ENCODE measurements at regions not wholly inside any gene's neighbourhood (a gene's known extent, or its start where the extent isn't known, plus 50 kb on each side); places are given as distances from the start of the nearest gene placed in this dataset.

DNA sequence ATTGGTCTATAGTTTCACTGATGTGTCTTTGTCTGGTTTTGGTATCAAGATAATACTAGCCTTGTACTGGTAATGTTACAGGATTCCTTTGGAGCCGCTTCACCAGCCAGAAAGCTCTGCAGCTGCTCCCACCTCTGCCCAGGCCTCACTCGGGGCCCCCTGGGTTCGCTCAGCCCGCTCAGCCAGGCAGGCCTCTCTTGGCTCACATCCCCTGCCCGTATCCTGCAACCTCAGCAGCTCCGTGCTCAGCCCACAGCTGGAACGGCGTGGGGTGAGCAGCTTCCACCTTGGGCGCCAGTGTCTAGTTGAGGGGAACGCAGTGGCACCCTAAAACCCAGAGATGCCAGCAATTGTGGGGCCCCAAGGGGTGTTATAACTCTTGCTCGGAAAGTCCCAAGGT, 429.7 kb upstream of the ROBO2 start:
- no peak for DNase-seq (ENCODE audit: insufficient read length, low spot score)
- TF ChIP-seq TAF1 (IDR thresholded peaks at IDR 0.05; ENCODE audit: low read depth, low read length) (no peak), PAX5 (IDR thresholded peaks at IDR 0.05; ENCODE audit: insufficient read depth, low read length, severe bottlenecking) (no peak), POU2F2 (IDR thresholded peaks at IDR 0.05; ENCODE audit: low read depth, low read length) (no peak), POLR2AphosphoS5 (IDR thresholded peaks at IDR 0.05; ENCODE audit: low read depth, low read length) (no peak), SPI1 (IDR thresholded peaks at IDR 0.05; ENCODE audit: low read depth, low read length) (no peak), POLR2A (IDR thresholded peaks at IDR 0.05; ENCODE audit: low read depth, low read length) (no peak)
- no peak for FAIRE-seq

DNA sequence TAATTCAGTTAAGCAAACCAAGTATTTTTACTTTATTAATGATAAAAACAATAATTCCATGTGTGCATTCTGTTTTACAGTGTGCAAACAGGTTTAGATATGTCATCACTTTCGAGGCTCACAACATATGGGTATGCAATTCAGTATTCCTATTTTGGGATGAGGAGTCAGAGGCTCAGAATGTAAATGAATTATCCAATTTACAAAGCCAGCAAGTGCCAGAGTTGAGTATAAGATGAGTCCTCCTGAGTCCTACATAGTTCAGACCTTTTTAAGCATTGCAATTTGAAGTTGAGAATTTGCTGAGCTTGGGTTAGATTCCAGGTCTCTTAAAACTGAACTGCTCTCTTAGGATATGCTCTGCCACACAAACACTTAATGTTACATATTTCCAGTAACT, 424.2 kb upstream of the ROBO2 start:
- no peak for FAIRE-seq
- DNase-seq (ENCODE audit: insufficient read length, low spot score) = no peak
- no peak for TF ChIP-seq POLR2A (IDR thresholded peaks at IDR 0.05; ENCODE audit: low read depth, low read length)
- no peak for TF ChIP-seq POLR2AphosphoS5 (IDR thresholded peaks at IDR 0.05; ENCODE audit: low read depth, low read length)
- TF ChIP-seq PAX5 (IDR thresholded peaks at IDR 0.05; ENCODE audit: insufficient read depth, low read length, severe bottlenecking) = no peak
- TF ChIP-seq TAF1 (IDR thresholded peaks at IDR 0.05; ENCODE audit: low read depth, low read length) = no peak
- no peak for TF ChIP-seq SPI1 (IDR thresholded peaks at IDR 0.05; ENCODE audit: low read depth, low read length)
- no peak for TF ChIP-seq POU2F2 (IDR thresholded peaks at IDR 0.05; ENCODE audit: low read depth, low read length)

DNA sequence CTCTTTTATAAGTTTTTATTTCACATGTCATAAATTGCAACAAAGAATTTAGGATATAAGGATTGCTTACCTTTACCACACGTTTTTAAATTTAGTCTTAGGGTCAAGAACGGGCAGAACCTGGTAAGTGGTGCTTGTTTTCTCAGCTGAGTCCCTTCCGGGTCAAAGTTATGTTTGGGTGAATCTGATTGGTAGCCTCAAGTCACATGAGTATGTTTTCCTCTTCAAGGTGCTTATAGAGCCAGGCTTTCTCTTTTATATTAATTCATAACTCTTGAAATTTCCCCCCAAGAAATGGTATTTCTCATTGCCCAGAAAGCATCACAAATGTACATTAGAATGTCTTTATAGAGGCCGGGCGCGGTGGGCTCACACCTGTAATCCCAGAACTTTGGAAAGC, 415.7 kb upstream of the ROBO2 start:
- TF ChIP-seq POU2F2 (IDR thresholded peaks at IDR 0.05; ENCODE audit: low read depth, low read length) (no peak), SPI1 (IDR thresholded peaks at IDR 0.05; ENCODE audit: low read depth, low read length) (no peak), PAX5 (IDR thresholded peaks at IDR 0.05; ENCODE audit: insufficient read depth, low read length, severe bottlenecking) (no peak), POLR2AphosphoS5 (IDR thresholded peaks at IDR 0.05; ENCODE audit: low read depth, low read length) (no peak), POLR2A (IDR thresholded peaks at IDR 0.05; ENCODE audit: low read depth, low read length) (no peak), TAF1 (IDR thresholded peaks at IDR 0.05; ENCODE audit: low read depth, low read length) (no peak)
- FAIRE-seq (no peak), DNase-seq (ENCODE audit: insufficient read length, low spot score) (no peak)

DNA sequence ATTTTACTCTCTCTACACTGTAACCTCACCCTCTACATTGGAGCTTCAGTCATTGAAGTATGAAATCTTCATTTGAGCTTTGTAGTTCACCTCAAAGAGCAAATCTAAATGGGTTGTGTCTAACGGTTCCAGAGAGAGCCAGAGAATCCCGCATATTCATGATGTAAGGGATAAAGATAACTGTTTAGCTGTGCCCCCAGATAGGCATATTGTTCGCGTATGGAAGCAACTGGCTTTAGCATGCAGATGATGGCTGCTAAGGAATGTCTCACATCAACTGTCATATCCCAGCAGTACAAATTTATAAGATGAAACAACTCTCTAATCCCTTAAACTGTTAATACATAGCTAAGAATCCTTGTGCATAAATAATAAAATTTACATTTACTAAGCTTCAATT, 412.7 kb upstream of the ROBO2 start:
- TF ChIP-seq POU2F2 (IDR thresholded peaks at IDR 0.05; ENCODE audit: low read depth, low read length) = no peak
- no peak for TF ChIP-seq SPI1 (IDR thresholded peaks at IDR 0.05; ENCODE audit: low read depth, low read length)
- TF ChIP-seq POLR2AphosphoS5 (IDR thresholded peaks at IDR 0.05; ENCODE audit: low read depth, low read length) = no peak
- no peak for TF ChIP-seq TAF1 (IDR thresholded peaks at IDR 0.05; ENCODE audit: low read depth, low read length)
- TF ChIP-seq POLR2A (IDR thresholded peaks at IDR 0.05; ENCODE audit: low read depth, low read length) = no peak
- TF ChIP-seq PAX5 (IDR thresholded peaks at IDR 0.05; ENCODE audit: insufficient read depth, low read length, severe bottlenecking) = no peak
- FAIRE-seq (no peak), DNase-seq (ENCODE audit: insufficient read length, low spot score) (no peak)

DNA sequence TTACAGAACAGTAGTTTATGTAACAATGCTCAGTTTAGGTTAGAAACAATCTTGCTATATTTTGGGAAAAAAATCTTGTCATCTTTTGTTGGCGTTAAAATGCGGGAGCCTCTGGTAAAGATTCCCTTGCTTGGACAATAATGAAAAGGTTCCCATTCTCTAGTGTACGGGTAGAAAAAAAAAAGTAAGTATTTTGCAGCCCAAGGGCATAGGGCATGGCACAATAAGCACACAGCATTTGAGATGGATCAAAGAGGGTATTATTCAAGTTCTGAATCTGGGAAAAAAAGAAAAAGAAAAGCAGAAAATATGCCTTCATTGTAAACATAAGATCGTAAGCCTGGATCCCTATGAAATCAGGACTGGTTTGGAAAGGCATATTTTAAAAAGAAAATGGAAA, 408.6 kb upstream of the ROBO2 start:
- FAIRE-seq = no peak
- TF ChIP-seq TAF1 (IDR thresholded peaks at IDR 0.05; ENCODE audit: low read depth, low read length) (no peak), PAX5 (IDR thresholded peaks at IDR 0.05; ENCODE audit: insufficient read depth, low read length, severe bottlenecking) (no peak), POU2F2 (IDR thresholded peaks at IDR 0.05; ENCODE audit: low read depth, low read length) (no peak), POLR2A (IDR thresholded peaks at IDR 0.05; ENCODE audit: low read depth, low read length) (no peak), POLR2AphosphoS5 (IDR thresholded peaks at IDR 0.05; ENCODE audit: low read depth, low read length) (no peak), SPI1 (IDR thresholded peaks at IDR 0.05; ENCODE audit: low read depth, low read length) (no peak)

DNA sequence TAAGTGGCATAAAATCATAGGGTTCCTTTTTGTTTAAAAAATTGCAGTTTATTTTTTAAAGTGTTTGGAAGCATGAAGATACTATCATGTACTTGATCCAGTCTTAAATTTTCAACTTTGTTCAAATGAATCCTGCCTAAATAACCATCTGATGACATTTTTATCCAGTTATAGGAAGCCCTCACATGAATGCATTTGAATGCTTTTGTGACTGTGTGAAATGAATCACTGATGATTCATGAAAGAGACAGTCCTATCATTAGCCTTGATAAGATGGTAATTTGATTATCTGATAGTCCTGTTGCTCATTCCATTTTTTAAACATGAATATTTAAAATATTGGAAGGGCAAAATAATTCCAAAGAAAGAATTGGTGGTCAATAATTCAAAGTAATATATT, 401.9 kb upstream of the ROBO2 start:
- DNase-seq (ENCODE audit: insufficient read length, low spot score) = no peak
- TF ChIP-seq PAX5 (IDR thresholded peaks at IDR 0.05; ENCODE audit: insufficient read depth, low read length, severe bottlenecking) = no peak
- TF ChIP-seq SPI1 (IDR thresholded peaks at IDR 0.05; ENCODE audit: low read depth, low read length) = no peak
- TF ChIP-seq POLR2AphosphoS5 (IDR thresholded peaks at IDR 0.05; ENCODE audit: low read depth, low read length) = no peak
- no peak for TF ChIP-seq POU2F2 (IDR thresholded peaks at IDR 0.05; ENCODE audit: low read depth, low read length)
- TF ChIP-seq POLR2A (IDR thresholded peaks at IDR 0.05; ENCODE audit: low read depth, low read length) = no peak
- no peak for TF ChIP-seq TAF1 (IDR thresholded peaks at IDR 0.05; ENCODE audit: low read depth, low read length)
- no peak for FAIRE-seq

More for the DNA sequence above, 408.6 kb upstream of the ROBO2 start:
- DNase-seq (ENCODE audit: insufficient read length, low spot score) = no peak

DNA sequence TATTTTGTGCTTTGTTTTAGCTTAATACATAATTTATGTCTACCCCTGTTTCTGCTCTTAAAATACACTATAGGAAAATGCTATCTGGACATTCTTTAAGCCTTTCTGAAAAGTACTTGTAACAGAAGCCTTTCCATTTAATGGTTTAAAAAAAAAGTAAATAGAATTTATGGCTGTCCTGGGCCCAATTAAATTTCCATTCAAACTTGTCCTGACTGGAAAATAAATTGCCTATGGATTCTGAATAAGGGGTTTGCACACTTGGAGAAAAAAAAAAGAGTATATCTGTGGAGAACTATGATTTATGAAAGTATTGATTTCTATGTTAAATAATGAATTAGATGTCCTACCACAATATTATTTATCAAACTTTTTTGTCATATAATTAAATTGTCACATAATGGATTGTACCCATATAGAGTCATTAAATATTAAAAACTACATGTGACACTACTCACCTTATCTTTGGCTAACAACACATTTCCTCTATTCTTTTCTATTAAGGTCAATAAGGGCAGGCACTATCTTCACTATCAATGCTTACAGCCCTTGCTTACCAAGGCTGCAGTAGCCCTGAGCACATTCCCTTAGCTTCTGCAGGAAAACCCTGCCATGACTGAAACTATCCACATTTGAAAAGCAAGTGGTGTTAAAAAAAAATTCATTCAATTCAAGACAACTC, 396.1 kb upstream of the ROBO2 start:
- DNase-seq (ENCODE audit: insufficient read length, low spot score) (no peak), FAIRE-seq (no peak)
- TF ChIP-seq POU2F2 (IDR thresholded peaks at IDR 0.05; ENCODE audit: low read depth, low read length) (no peak), POLR2A (IDR thresholded peaks at IDR 0.05; ENCODE audit: low read depth, low read length) (no peak), PAX5 (IDR thresholded peaks at IDR 0.05; ENCODE audit: insufficient read depth, low read length, severe bottlenecking) (no peak), SPI1 (IDR thresholded peaks at IDR 0.05; ENCODE audit: low read depth, low read length) (no peak), POLR2AphosphoS5 (IDR thresholded peaks at IDR 0.05; ENCODE audit: low read depth, low read length) (no peak), TAF1 (IDR thresholded peaks at IDR 0.05; ENCODE audit: low read depth, low read length) (no peak)

DNA sequence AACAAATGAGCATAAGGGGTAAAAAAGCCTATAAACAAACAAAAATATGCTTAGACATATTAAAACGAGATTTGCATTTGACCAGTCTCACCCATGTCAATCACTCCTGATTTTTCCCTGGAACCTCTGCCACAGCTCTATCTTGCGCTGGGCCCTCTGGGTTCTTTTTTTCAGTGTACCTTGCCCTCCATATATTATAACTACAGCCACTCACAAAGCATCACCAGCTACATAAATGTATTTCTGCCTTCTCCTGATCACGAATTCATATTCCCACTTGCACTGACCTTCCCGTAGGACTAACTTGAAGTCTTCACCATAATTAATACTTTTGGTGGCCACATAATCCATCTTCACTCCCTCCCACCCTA, 395.6 kb upstream of the ROBO2 start:
- FAIRE-seq (no peak), DNase-seq (ENCODE audit: insufficient read length, low spot score) (no peak)
- TF ChIP-seq POU2F2 (IDR thresholded peaks at IDR 0.05; ENCODE audit: low read depth, low read length) (no peak), TAF1 (IDR thresholded peaks at IDR 0.05; ENCODE audit: low read depth, low read length) (no peak), SPI1 (IDR thresholded peaks at IDR 0.05; ENCODE audit: low read depth, low read length) (no peak), POLR2AphosphoS5 (IDR thresholded peaks at IDR 0.05; ENCODE audit: low read depth, low read length) (no peak), PAX5 (IDR thresholded peaks at IDR 0.05; ENCODE audit: insufficient read depth, low read length, severe bottlenecking) (no peak), POLR2A (IDR thresholded peaks at IDR 0.05; ENCODE audit: low read depth, low read length) (no peak)

DNA sequence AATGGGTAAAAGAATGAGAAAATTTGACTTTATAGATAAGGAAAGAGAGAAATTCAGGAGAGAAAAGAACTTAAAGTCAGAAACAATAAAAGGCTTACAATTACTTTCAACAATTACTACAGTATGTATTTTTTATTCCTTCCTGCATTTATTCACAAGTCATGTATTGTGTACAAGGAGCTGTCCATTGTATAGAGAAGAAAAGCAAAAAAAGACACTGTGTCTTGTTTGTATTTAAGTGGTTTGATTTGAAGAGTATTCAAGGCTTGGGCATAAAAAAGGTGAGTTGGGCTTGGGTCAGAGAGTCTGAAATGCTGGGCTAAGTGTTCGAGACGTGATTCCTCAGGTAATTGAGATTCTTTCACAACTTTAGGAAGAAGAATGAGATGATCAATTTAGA, 394.2 kb upstream of the ROBO2 start:
- DNase-seq (ENCODE audit: insufficient read length, low spot score) (no peak), FAIRE-seq (no peak)
- TF ChIP-seq PAX5 (IDR thresholded peaks at IDR 0.05; ENCODE audit: insufficient read depth, low read length, severe bottlenecking) = no peak
- TF ChIP-seq POLR2A (IDR thresholded peaks at IDR 0.05; ENCODE audit: low read depth, low read length) = no peak
- TF ChIP-seq POLR2AphosphoS5 (IDR thresholded peaks at IDR 0.05; ENCODE audit: low read depth, low read length) = no peak
- no peak for TF ChIP-seq TAF1 (IDR thresholded peaks at IDR 0.05; ENCODE audit: low read depth, low read length)
- TF ChIP-seq POU2F2 (IDR thresholded peaks at IDR 0.05; ENCODE audit: low read depth, low read length) = no peak
